HG03521 (cell line): ENCODE measurements at regions not wholly inside any gene's neighbourhood (a gene's known extent, or its start where the extent isn't known, plus 50 kb on each side); places are given as distances from the start of the nearest gene placed in this dataset.

ENCODE experiments used
- ATAC-seq: cut with Tn5 transposase; IDR thresholded peaks from one replicate; pipeline ENCODE4 v1.9.1; 2021; ENCODE audit warnings: mild to moderate bottlenecking, moderate library complexity; ENCODE audit not compliant: unreplicated experiment

- ATAC-seq = no peak
These were observed 591.6 kb upstream of the PFKP start for GRCh38 chr10:2475711-2476217.

- ATAC-seq = no peak
These were observed 595.5 kb upstream of the PFKP start for GRCh38 chr10:2471811-2472210.

GRCh38 chr10:2469802-2470201, 597.5 kb upstream of the PFKP start:
- no peak for ATAC-seq

- ATAC-seq = no peak
These were observed 602.9 kb upstream of the PFKP start for GRCh38 chr10:2464483-2464882.

- ATAC-seq = no peak
These were observed 604.0 kb upstream of the PFKP start for GRCh38 chr10:2463316-2463715.

GRCh38 chr10:2462581-2462980, 604.8 kb upstream of the PFKP start:
- ATAC-seq = no peak

GRCh38 chr10:2460812-2461211, 606.5 kb upstream of the PFKP start:
- no peak for ATAC-seq

- ATAC-seq = no peak
These were observed 607.6 kb upstream of the PFKP start for GRCh38 chr10:2459713-2460112.

- ATAC-seq = no peak
These were observed 610.5 kb upstream of the PFKP start for GRCh38 chr10:2456834-2457233.

GRCh38 chr10:2445370-2445769, 622.0 kb upstream of the PFKP start:
- ATAC-seq = no peak

- no peak for ATAC-seq
These were observed 627.4 kb upstream of the PFKP start for GRCh38 chr10:2439983-2440382.

GRCh38 chr10:2439000-2439399, 628.3 kb upstream of the PFKP start:
- ATAC-seq = no peak

GRCh38 chr10:2438248-2438939, 629.0 kb upstream of the PFKP start:
- no peak for ATAC-seq

- ATAC-seq = no peak
These were observed 630.4 kb upstream of the PFKP start for GRCh38 chr10:2436933-2437332.

GRCh38 chr10:2431961-2432360, 635.4 kb upstream of the PFKP start:
- no peak for ATAC-seq

- no peak for ATAC-seq
These were observed 639.9 kb upstream of the PFKP start for GRCh38 chr10:2427412-2427811.

GRCh38 chr10:2425320-2425719, 642.0 kb upstream of the PFKP start:
- ATAC-seq = no peak

- ATAC-seq = no peak
These were observed 652.8 kb upstream of the PFKP start for GRCh38 chr10:2414562-2414961.

- ATAC-seq = no peak
These were observed 653.3 kb upstream of the PFKP start for GRCh38 chr10:2414039-2414438.

GRCh38 chr10:2410049-2410448, 657.3 kb upstream of the PFKP start:
- no peak for ATAC-seq

GRCh38 chr10:2401459-2401858, 664.1 kb upstream of the ADARB2 start:
- ATAC-seq = no peak

- ATAC-seq = no peak
These were observed 662.2 kb upstream of the ADARB2 start for GRCh38 chr10:2399482-2399881.
